H1 (cell line): ENCODE measurements at regions not wholly inside any gene's neighbourhood (a gene's known extent, or its start where the extent isn't known, plus 50 kb on each side); places are given as distances from the start of the nearest gene placed in this dataset.

Source experiments
- CTCF ChIA-PET: fragments of 300-600 bp; sonication (Branson Sonifier 250); formaldehyde crosslinking; loops from one replicate; lab custom pipeline; 2021; ENCODE audit not compliant: partially characterized antibody; lab: Charles Lee
- POLR2A ChIA-PET: fragments of 300-600 bp; sonication (Branson Sonifier 250); formaldehyde crosslinking; loops from one replicate; lab custom pipeline; 2021; ENCODE audit warnings: inconsistent platforms; ENCODE audit not compliant: partially characterized antibody; lab: Charles Lee
- DNase-seq, 2 experiments: peaks; one replicate each; pipeline versions ENCODE4 v3.0.0 to v3.0.0-alpha.2; 2010 to 2022; ENCODE audit warnings: low spot score in 2 of 2, low read depth in 1 of 2, mixed read lengths in 1 of 2
- FAIRE-seq: peaks from 2 replicates; lab custom pipeline; 2011; peaks lifted over from hg19 to GRCh38; lab: Jason Lieb, UNC
- H2AFZ ChIP-seq: 2 replicates; pipeline ENCODE4 v1.8.1; 2012; ENCODE audit warnings: low read length, inconsistent platforms
- H2AK5ac ChIP-seq: 2 replicates; pipeline ENCODE4 v1.6.1; 2013; ENCODE audit warnings: low read depth, low read length
- H2BK120ac ChIP-seq: replicated peaks from 2 replicates; pipeline ENCODE3; 2013; ENCODE audit warnings: low read depth, low read length, inconsistent platforms
- H2BK12ac ChIP-seq: 2 replicates; pipeline ENCODE4 v1.6.1; 2013; ENCODE audit warnings: low read depth, low read length
- H2BK15ac ChIP-seq: 2 replicates; pipeline ENCODE4 v1.6.1; 2013; ENCODE audit warnings: low read length
- H2BK20ac ChIP-seq: 2 replicates; pipeline ENCODE4 v1.6.1; 2013; ENCODE audit warnings: low read length
- H2BK5ac ChIP-seq: 2 replicates; pipeline ENCODE4 v1.6.1; 2013; ENCODE audit warnings: low read depth, low read length
- H3K14ac ChIP-seq: 2 replicates; pipeline ENCODE4 v1.6.1; 2013; ENCODE audit warnings: inconsistent platforms; ENCODE audit not compliant: insufficient read length
- H3K18ac ChIP-seq: 2 replicates; pipeline ENCODE4 v1.6.1; 2013; ENCODE audit warnings: low read length; ENCODE audit errors: extremely low read depth
- H3K23ac ChIP-seq: 2 replicates; pipeline ENCODE4 v1.6.1; 2013; ENCODE audit warnings: inconsistent platforms; ENCODE audit not compliant: insufficient read length
- H3K23me2 ChIP-seq: 2 replicates; pipeline ENCODE4 v1.6.1; 2013; ENCODE audit warnings: low read depth, low read length
- H3K27ac ChIP-seq: 2 replicates; pipeline ENCODE4 v1.6.1; 2011; ENCODE audit warnings: low read depth, low read length, inconsistent platforms
- H3K27me3 ChIP-seq, 4 experiments: replicated peaks in 1 of 4; 1 replicate in 1 of 4; 2 replicates in 3 of 4; pipeline versions ENCODE4 v1.6.1 to v1.8.1; 2011 to 2013; ENCODE audit warnings: low read length in 3 of 4, mild to moderate bottlenecking in 3 of 4, inconsistent platforms in 2 of 4, mixed read lengths in 2 of 4, moderate library complexity in 1 of 4; ENCODE audit not compliant: control insufficient read depth in 3 of 4, insufficient read depth in 3 of 4; ENCODE audit errors: extremely low read depth in 1 of 4
- H3K36me3 ChIP-seq, 4 experiments: 2 replicates each; pipeline versions ENCODE4 v1.6.1 to v1.8.1; 2011 to 2013; ENCODE audit warnings: mild to moderate bottlenecking in 4 of 4, low read length in 3 of 4, moderate library complexity in 2 of 4, control low read depth in 1 of 4, inconsistent platforms in 1 of 4; ENCODE audit not compliant: insufficient read depth in 4 of 4, control insufficient read depth in 2 of 4
- H3K4ac ChIP-seq: replicated peaks from 2 replicates; pipeline ENCODE3; 2013; ENCODE audit warnings: low read length, low read depth, mixed read lengths, inconsistent platforms; ENCODE audit not compliant: insufficient read length
- H3K4me1 ChIP-seq, 4 experiments: replicated peaks in 1 of 4; 1 replicate in 1 of 4; 2 replicates in 3 of 4; pipeline versions ENCODE4 v1.6.1 to v1.8.1; 2011 to 2013; ENCODE audit warnings: low read length in 3 of 4, inconsistent platforms in 2 of 4, mixed read lengths in 1 of 4; ENCODE audit not compliant: insufficient read depth in 4 of 4, control insufficient read depth in 3 of 4
- H3K4me2 ChIP-seq, 2 experiments: 2 replicates each; pipeline versions ENCODE4 v1.6.1 to v1.8.1; 2011 to 2013; ENCODE audit warnings: low read depth in 2 of 2, low read length in 2 of 2, control low read depth in 1 of 2, inconsistent platforms in 1 of 2, mild to moderate bottlenecking in 1 of 2; ENCODE audit not compliant: insufficient read depth in 1 of 2
- H3K4me3 ChIP-seq, 4 experiments: fragments of 200-600, 300-600 bp in 1 of 4; sonication (generic), shearing (Covaris generic), sonication (Bioruptor Twin) in 1 of 4; 2 replicates each; pipeline versions ENCODE4 v1.5.1 to v1.8.1; 2011 to 2016; ENCODE audit warnings: low read length in 4 of 4, low read depth in 3 of 4, control low read depth in 2 of 4, inconsistent platforms in 2 of 4, mild to moderate bottlenecking in 2 of 4, mixed read lengths in 1 of 4, moderate library complexity in 1 of 4; ENCODE audit not compliant: insufficient read depth in 2 of 4; ENCODE audit errors: extremely low read depth in 1 of 4
- H3K56ac ChIP-seq: replicated peaks from 2 replicates; pipeline ENCODE3; 2013; ENCODE audit warnings: low read depth, mild to moderate bottlenecking, mixed read lengths, low read length, inconsistent platforms; ENCODE audit not compliant: insufficient read length
- H3K79me1 ChIP-seq: 2 replicates; pipeline ENCODE4 v1.6.1; 2013; ENCODE audit warnings: low read depth, low read length, control low read depth
- H3K79me2 ChIP-seq, 2 experiments: 2 replicates each; pipeline versions ENCODE4 v1.6.1 to v1.8.1; 2012 to 2013; ENCODE audit warnings: low read length in 2 of 2, mild to moderate bottlenecking in 2 of 2, inconsistent platforms in 1 of 2; ENCODE audit not compliant: insufficient read depth in 2 of 2, control insufficient read depth in 1 of 2
- H3K9ac ChIP-seq, 4 experiments: replicated peaks in 1 of 4; 1 replicate in 1 of 4; 2 replicates in 3 of 4; pipeline versions ENCODE4 v1.6.1 to v1.8.1; 2011 to 2013; ENCODE audit warnings: low read depth in 3 of 4, low read length in 3 of 4, control low read depth in 2 of 4, mild to moderate bottlenecking in 2 of 4, moderate library complexity in 2 of 4, inconsistent platforms in 1 of 4; ENCODE audit errors: extremely low read depth in 1 of 4
- H3K9me3 ChIP-seq, 2 experiments: 2 replicates each; pipeline versions ENCODE4 v1.6.1 to v1.8.1; 2012 to 2013; ENCODE audit warnings: mild to moderate bottlenecking in 2 of 2, moderate library complexity in 2 of 2, control low read depth in 1 of 2, inconsistent platforms in 1 of 2, low read depth in 1 of 2, low read length in 1 of 2, mixed read lengths in 1 of 2; ENCODE audit not compliant: insufficient read depth in 2 of 2
- H4K20me1 ChIP-seq, 2 experiments: replicated peaks in 1 of 2; 2 replicates each; pipeline versions ENCODE3 to v1.8.1; 2011 to 2013; ENCODE audit warnings: inconsistent platforms in 2 of 2, low read length in 2 of 2, mild to moderate bottlenecking in 1 of 2; ENCODE audit not compliant: insufficient read depth in 2 of 2, control insufficient read depth in 1 of 2
- H4K5ac ChIP-seq: 2 replicates; pipeline ENCODE4 v1.6.1; 2013; ENCODE audit warnings: low read length, low read depth, mixed read lengths, inconsistent platforms; ENCODE audit not compliant: insufficient read length
- H4K8ac ChIP-seq: 2 replicates; pipeline ENCODE4 v1.8.0; 2013; ENCODE audit warnings: mild to moderate bottlenecking, moderate library complexity, low read length, inconsistent platforms; ENCODE audit not compliant: insufficient read depth; ENCODE audit errors: extremely low read depth
- H4K91ac ChIP-seq: replicated peaks from 2 replicates; pipeline ENCODE3; 2013; ENCODE audit warnings: low read length, mixed read lengths, inconsistent platforms; ENCODE audit not compliant: insufficient read length
- CREB1 ChIP-seq: IDR thresholded peaks from 2 replicates; pipeline ENCODE4 v1.6.1; 2012; ENCODE audit warnings: inconsistent platforms
- GTF2F1 ChIP-seq: IDR thresholded peaks from 2 replicates; pipeline ENCODE4 v1.6.1; 2012; ENCODE audit warnings: low read depth, low read length, improper control_type of control experiment, borderline replicate concordance
- JUND ChIP-seq: IDR thresholded peaks from 2 replicates; pipeline ENCODE4 v1.6.1; 2011; ENCODE audit warnings: mild to moderate bottlenecking, improper control_type of control experiment, low read length
- KDM5A ChIP-seq: fragments of 200-600 bp; IDR thresholded peaks from 2 replicates; pipeline ENCODE4 v1.7.1; 2012; ENCODE audit warnings: mild to moderate bottlenecking, low read length, inconsistent platforms, mixed read lengths
- RAD21 ChIP-seq, 2 experiments: IDR thresholded peaks in 1 of 2; conservative IDR thresholded peaks in 1 of 2; 2 replicates each; pipeline ENCODE4 v1.6.1; 2011; ENCODE audit warnings: low read depth in 2 of 2, low read length in 2 of 2, improper control_type of control experiment in 1 of 2, inconsistent platforms in 1 of 2, mild to moderate bottlenecking in 1 of 2, moderate library complexity in 1 of 2
- WGBS, 2 experiments: shearing (Covaris generic) in 1 of 2; methylation state at CpG; one replicate each; pipeline versions ENCODE4 v1.1.6 to v1.1.7; 2013 to 2015; ENCODE audit warnings: low lambda C conversion rate in 2 of 2, mixed read lengths in 2 of 2, inconsistent platforms in 1 of 2, low coverage in 1 of 2, missing lambda C conversion rate in 1 of 2; ENCODE audit not compliant: insufficient replicate concordance in 2 of 2, insufficient coverage in 1 of 2, insufficient read length in 1 of 2; ENCODE audit errors: extremely low coverage in 1 of 2, missing lambda C conversion rate in 1 of 2; 5-methylcytosine and 5-hydroxymethylcytosine counted together
- TF ChIP-seq, protein P1 (sequence below), 3 experiments: IDR thresholded peaks; 1 replicate in 2 of 3; 2 replicates in 1 of 3; pipeline versions ENCODE4 v1.5.1 to v1.6.1; 2011; ENCODE audit warnings: low read length in 3 of 3, mild to moderate bottlenecking in 3 of 3, inconsistent platforms in 2 of 3, low read depth in 1 of 3, moderate library complexity in 1 of 3; ENCODE audit not compliant: insufficient read depth in 1 of 3; ENCODE audit errors: control extremely low read depth in 1 of 3

- H4K8ac ChIP-seq, result peak overlapping the region; percentile 40
- H3K56ac ChIP-seq, result no peak overlapping the region
- H3K23me2 ChIP-seq, result no peaks in the 10 kb centered on the region
- no peaks in the 10 kb centered on the region for H3K79me2 ChIP-seq
- WGBS, 2 experiments, result 87% methylated on average over 13 of the region's 14 CpGs; no CpG with 5 or more reads in 1 of the 2 experiments
- H3K18ac ChIP-seq, result peak overlapping the region; percentile 33; the same call in 1 of the 2 replicates
- POLR2A ChIA-PET, result interaction anchor here (0.8 to 3.0 kb wide), 9 partner anchors 7 to 22 kb away, joined by 3 to 32 read pairs (median 4); no protein-coding TSS in a partner anchor
- DNase-seq (no peak), FAIRE-seq (no peak)
- H3K23ac ChIP-seq, result no peak overlapping the region
- CTCF ChIA-PET, result interaction anchor here (0.7 to 6.7 kb wide), 24 partner anchors 9 to 189 kb away, joined by 3 to 42 read pairs (median 5); partner anchors contain the start of gene VEGFA
- peak overlapping the region; percentile 78 for H2BK12ac ChIP-seq
- H3K79me1 ChIP-seq, result no peaks in the 10 kb centered on the region
- no peak overlapping the region for H4K91ac ChIP-seq
- no peaks in the 10 kb centered on the region for H3K36me3 ChIP-seq
- no peak overlapping the region for H2AFZ ChIP-seq
- no peak overlapping the region for H4K5ac ChIP-seq
- H3K27ac ChIP-seq, result no peak overlapping the region
- 0 out of 2 replicates have a peak overlapping the region, but pooled peaks have one; percentile 37 for H2BK5ac ChIP-seq
- H2BK120ac ChIP-seq, result no peak overlapping the region
- H2BK20ac ChIP-seq, result peak overlapping the region; percentile 34; the same call in 1 of the 2 replicates
- H3K9ac ChIP-seq, result no peak overlapping the region
- H3K4me2 ChIP-seq, result no peak overlapping the region
- H4K20me1 ChIP-seq, result no peaks in the 10 kb centered on the region
- peaks cover 0 to 20% (median 11%) of the 10 kb centered on the region in 4 experiments; a peak in 6 of 7 replicates for H3K4me1 ChIP-seq
- H3K27me3 ChIP-seq, result no peaks in the 10 kb centered on the region
- no peaks in the 10 kb centered on the region for H3K9me3 ChIP-seq
- TF ChIP-seq JUND (no peak), KDM5A (no peak), CREB1 (no peak), RAD21 (IDR thresholded peaks at IDR 0.05 in 1 of 2, conservative IDR thresholded peaks at IDR 0.05 in 1 of 2; ENCODE audit: low read depth in 2 of 2, low read length in 2 of 2) (peak in 1 of 2 experiments; percentile 43; a peak in 1 of 4 replicates), GTF2F1 (no peak)
- TF ChIP-seq, protein P1, sequence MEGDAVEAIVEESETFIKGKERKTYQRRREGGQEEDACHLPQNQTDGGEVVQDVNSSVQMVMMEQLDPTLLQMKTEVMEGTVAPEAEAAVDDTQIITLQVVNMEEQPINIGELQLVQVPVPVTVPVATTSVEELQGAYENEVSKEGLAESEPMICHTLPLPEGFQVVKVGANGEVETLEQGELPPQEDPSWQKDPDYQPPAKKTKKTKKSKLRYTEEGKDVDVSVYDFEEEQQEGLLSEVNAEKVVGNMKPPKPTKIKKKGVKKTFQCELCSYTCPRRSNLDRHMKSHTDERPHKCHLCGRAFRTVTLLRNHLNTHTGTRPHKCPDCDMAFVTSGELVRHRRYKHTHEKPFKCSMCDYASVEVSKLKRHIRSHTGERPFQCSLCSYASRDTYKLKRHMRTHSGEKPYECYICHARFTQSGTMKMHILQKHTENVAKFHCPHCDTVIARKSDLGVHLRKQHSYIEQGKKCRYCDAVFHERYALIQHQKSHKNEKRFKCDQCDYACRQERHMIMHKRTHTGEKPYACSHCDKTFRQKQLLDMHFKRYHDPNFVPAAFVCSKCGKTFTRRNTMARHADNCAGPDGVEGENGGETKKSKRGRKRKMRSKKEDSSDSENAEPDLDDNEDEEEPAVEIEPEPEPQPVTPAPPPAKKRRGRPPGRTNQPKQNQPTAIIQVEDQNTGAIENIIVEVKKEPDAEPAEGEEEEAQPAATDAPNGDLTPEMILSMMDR (IDR thresholded peaks at IDR 0.05; ENCODE audit: control extremely low read depth in 1 of 3, insufficient read depth in 1 of 3, low read depth in 1 of 3, low read length in 3 of 3), result peak in 2 of 3 experiments; percentile 7 to 23; a peak in 3 of 4 replicates
- TF ChIP-seq, all 59 proteins: peak for 2
- H3K4me3 ChIP-seq, result no peak overlapping the region
- H2AK5ac ChIP-seq, result no peak overlapping the region; the same call in 1 of the 2 replicates
- no peak overlapping the region for H3K14ac ChIP-seq
- peak overlapping the region; percentile 93; the same call in 1 of the 2 replicates for H2BK15ac ChIP-seq
- no peak overlapping the region for H3K4ac ChIP-seq
Observed at GRCh38 chr6:43912598-43913371, 142.8 kb downstream of the VEGFA start.
